H9 (cell line): ENCODE measurements at regions not wholly inside any gene's neighbourhood (a gene's known extent, or its start where the extent isn't known, plus 50 kb on each side); places are given as distances from the start of the nearest gene placed in this dataset.
"Not testable (repeated sequence)": the region's sequence is repeated elsewhere in the genome, so short reads cannot be mapped to it uniquely, and the experiment has no call there.

Experiments
- DNase-seq: peaks from one replicate; pipeline ENCODE4 v3.0.0-alpha.2; 2017
- H2AFZ ChIP-seq: one replicate; pipeline ENCODE4 v1.6.1; 2013; ENCODE audit warnings: mild to moderate bottlenecking, low read length, control low read depth, moderate library complexity
- H2AK5ac ChIP-seq: 2 replicates; pipeline ENCODE4 v1.6.1; 2013; ENCODE audit warnings: low read length, control low read depth, mixed read lengths; ENCODE audit not compliant: insufficient read length
- H2BK120ac ChIP-seq: one replicate; pipeline ENCODE4 v1.6.1; 2013; ENCODE audit warnings: low read depth, mild to moderate bottlenecking, low read length, control low read depth, inconsistent platforms; ENCODE audit not compliant: poor library complexity, severe bottlenecking
- H2BK12ac ChIP-seq: 2 replicates; pipeline ENCODE4 v1.6.1; 2013; ENCODE audit warnings: low read length, control low read depth, mixed read lengths, low read depth; ENCODE audit not compliant: insufficient read length
- H2BK15ac ChIP-seq: 2 replicates; pipeline ENCODE4 v1.6.1; 2013; ENCODE audit warnings: low read depth, low read length, control low read depth
- H2BK20ac ChIP-seq: one replicate; pipeline ENCODE4 v1.6.1; 2013; ENCODE audit warnings: low read depth, mild to moderate bottlenecking, low read length, control low read depth, inconsistent platforms; ENCODE audit not compliant: poor library complexity, severe bottlenecking
- H2BK5ac ChIP-seq: 2 replicates; pipeline ENCODE4 v1.6.1; 2013; ENCODE audit warnings: low read length, control low read depth, mixed read lengths; ENCODE audit not compliant: insufficient read length
- H3K14ac ChIP-seq: 2 replicates; pipeline ENCODE4 v1.6.1; 2013; ENCODE audit warnings: low read length, control low read depth; ENCODE audit not compliant: insufficient read depth
- H3K18ac ChIP-seq: 2 replicates; pipeline ENCODE4 v1.6.1; 2013; ENCODE audit warnings: low read depth, mild to moderate bottlenecking, mixed read lengths, low read length, control low read depth; ENCODE audit not compliant: insufficient read length
- H3K23ac ChIP-seq: 2 replicates; pipeline ENCODE4 v1.6.1; 2013; ENCODE audit warnings: low read length, control low read depth, mixed read lengths, low read depth; ENCODE audit not compliant: insufficient read length
- H3K23me2 ChIP-seq: 2 replicates; pipeline ENCODE4 v1.6.1; 2013; ENCODE audit warnings: low read depth, mild to moderate bottlenecking, mixed read lengths, low read length, control low read depth; ENCODE audit not compliant: insufficient read length, poor library complexity, severe bottlenecking
- H3K27ac ChIP-seq: 2 replicates; pipeline ENCODE4 v1.5.1; 2013; ENCODE audit warnings: low read length, control low read depth, mixed read lengths, low read depth; ENCODE audit not compliant: insufficient read length
- H3K27me3 ChIP-seq: 2 replicates; pipeline ENCODE4 v1.6.1; 2013; ENCODE audit warnings: low read length, control low read depth, inconsistent platforms; ENCODE audit not compliant: insufficient read depth
- H3K4ac ChIP-seq: 2 replicates; pipeline ENCODE4 v1.6.1; 2013; ENCODE audit warnings: low read depth, mild to moderate bottlenecking, control low read depth, inconsistent platforms, low read length, moderate library complexity
- H3K4me1 ChIP-seq: 2 replicates; pipeline ENCODE4 v1.6.1; 2013; ENCODE audit warnings: low read length, control low read depth, inconsistent platforms; ENCODE audit not compliant: insufficient read depth
- H3K4me2 ChIP-seq: 2 replicates; pipeline ENCODE4 v1.6.1; 2013; ENCODE audit warnings: low read length, control low read depth, mixed read lengths; ENCODE audit not compliant: insufficient read length, insufficient read depth
- H3K56ac ChIP-seq: 2 replicates; pipeline ENCODE4 v1.6.1; 2013; ENCODE audit warnings: low read depth, mild to moderate bottlenecking, mixed read lengths, low read length, control low read depth; ENCODE audit not compliant: insufficient read length
- H3K79me1 ChIP-seq: 2 replicates; pipeline ENCODE4 v1.6.1; 2013; ENCODE audit warnings: low read depth, mild to moderate bottlenecking, moderate library complexity, low read length, control low read depth, inconsistent platforms; ENCODE audit not compliant: insufficient read depth, poor library complexity, severe bottlenecking
- H3K79me2 ChIP-seq: 2 replicates; pipeline ENCODE4 v1.6.1; 2013; ENCODE audit warnings: low read length, control low read depth, inconsistent platforms; ENCODE audit not compliant: insufficient read depth
- H3K9ac ChIP-seq: 2 replicates; pipeline ENCODE4 v1.6.1; 2013; ENCODE audit warnings: low read length, control low read depth, mixed read lengths; ENCODE audit not compliant: insufficient read length; ENCODE audit errors: extremely low read depth
- H3K9me3 ChIP-seq: one replicate; pipeline ENCODE4 v1.6.1; 2013; ENCODE audit warnings: low read depth, low read length, inconsistent platforms; ENCODE audit not compliant: control insufficient read depth
- H3T11ph ChIP-seq: one replicate; pipeline ENCODE4 v1.6.1; 2013; ENCODE audit warnings: mild to moderate bottlenecking, low read length, control low read depth, inconsistent platforms
- H4K20me1 ChIP-seq: one replicate; pipeline ENCODE4 v1.6.1; 2013; ENCODE audit not compliant: control insufficient read depth, insufficient read length, insufficient read depth
- H4K5ac ChIP-seq: 2 replicates; pipeline ENCODE4 v1.6.1; 2013; ENCODE audit warnings: low read depth, mild to moderate bottlenecking, mixed read lengths, low read length, control low read depth; ENCODE audit not compliant: insufficient read length
- H4K8ac ChIP-seq: replicated peaks from 2 replicates; pipeline ENCODE4 v1.6.1; 2013; ENCODE audit warnings: low read length, control low read depth, mixed read lengths, low read depth; ENCODE audit not compliant: insufficient read length
- H4K91ac ChIP-seq: 2 replicates; pipeline ENCODE4 v1.6.1; 2013; ENCODE audit warnings: low read depth, mild to moderate bottlenecking, moderate library complexity, mixed read lengths, low read length, control low read depth; ENCODE audit not compliant: insufficient read length
- H3K27ac Mint-ChIP-seq, 3 experiments: 2 replicates in 2 of 3; 3 replicates in 1 of 3; pipeline ENCODE4 v1.8.0; 2020 to 2021; ENCODE audit warnings: mixed read lengths in 3 of 3, mild to moderate bottlenecking in 1 of 3, moderate library complexity in 1 of 3
- H3K27me3 Mint-ChIP-seq: 2 replicates; pipeline ENCODE4 v1.8.0; 2021; ENCODE audit warnings: low read depth, mild to moderate bottlenecking, moderate library complexity, mixed read lengths
- H3K36me3 Mint-ChIP-seq, 3 experiments: 2 replicates in 2 of 3; 3 replicates in 1 of 3; pipeline ENCODE4 v1.8.0; 2020 to 2021; ENCODE audit warnings: low read depth in 3 of 3, mixed read lengths in 3 of 3; ENCODE audit not compliant: insufficient read depth in 1 of 3
- H3K4me1 Mint-ChIP-seq, 2 experiments: 2 replicates each; pipeline ENCODE4 v1.8.0; 2020; ENCODE audit warnings: mixed read lengths in 2 of 2
- H3K4me3 Mint-ChIP-seq, 2 experiments: 2 replicates in 1 of 2; 3 replicates in 1 of 2; pipeline ENCODE4 v1.8.0; 2020 to 2021; ENCODE audit warnings: mild to moderate bottlenecking in 2 of 2, mixed read lengths in 2 of 2, moderate library complexity in 1 of 2
- H3K9me3 Mint-ChIP-seq, 2 experiments: 2 replicates in 1 of 2; 3 replicates in 1 of 2; pipeline ENCODE4 v1.8.0; 2020; ENCODE audit warnings: mild to moderate bottlenecking in 2 of 2, mixed read lengths in 2 of 2, moderate library complexity in 1 of 2
- WGBS: extraction: QIAGEN DNeasy Blood & Tissue Kit; methylation state at CpG from one replicate; pipeline ENCODE4 v1.1.7; 2013; ENCODE audit warnings: missing lambda C conversion rate, low lambda C conversion rate, mixed read lengths; ENCODE audit not compliant: insufficient read length; ENCODE audit errors: extremely low coverage; 5-methylcytosine and 5-hydroxymethylcytosine counted together

GRCh38 chr15:21068917-21069316, 202.8 kb upstream of the POTEB2 start:
- not testable (repeated sequence) for DNase-seq, H3K4me1 ChIP-seq, H3K79me2 ChIP-seq, H3K36me3 Mint-ChIP-seq, H3K27ac Mint-ChIP-seq, H4K8ac ChIP-seq, H3T11ph ChIP-seq, H2BK15ac ChIP-seq, H3K18ac ChIP-seq, H3K9ac ChIP-seq, H3K79me1 ChIP-seq, H2BK20ac ChIP-seq, H3K56ac ChIP-seq, H3K27me3 ChIP-seq, H4K20me1 ChIP-seq, H2BK12ac ChIP-seq, H2AFZ ChIP-seq, H3K27ac ChIP-seq, H3K4me3 Mint-ChIP-seq, H3K23ac ChIP-seq, H4K5ac ChIP-seq, H2BK120ac ChIP-seq, H2AK5ac ChIP-seq, H3K4ac ChIP-seq, H3K14ac ChIP-seq, H3K4me2 ChIP-seq, H3K4me1 Mint-ChIP-seq, H3K9me3 ChIP-seq, H3K27me3 Mint-ChIP-seq, H3K23me2 ChIP-seq, H4K91ac ChIP-seq, H2BK5ac ChIP-seq
- no CpG with 5 or more reads among the region's 7 CpGs for WGBS
- peaks cover 12 to 26% of the 10 kb centered on the region in 2 experiments for H3K9me3 Mint-ChIP-seq

GRCh38 chr15:21063512-21063911, 197.4 kb upstream of the POTEB2 start:
- H3K9me3 Mint-ChIP-seq = peaks cover 21 to 29% of the 10 kb centered on the region in 2 experiments
- not testable (repeated sequence) for H3K36me3 Mint-ChIP-seq

More at GRCh38 chr15:21063512-21063911, 197.4 kb upstream of the POTEB2 start:
- H4K20me1 ChIP-seq, H2AFZ ChIP-seq, H3T11ph ChIP-seq, H2BK20ac ChIP-seq, H4K8ac ChIP-seq, H3K18ac ChIP-seq, H3K27ac Mint-ChIP-seq, H2BK120ac ChIP-seq, H3K14ac ChIP-seq, H4K5ac ChIP-seq, H3K4me3 Mint-ChIP-seq, H3K27me3 ChIP-seq, H3K56ac ChIP-seq, H3K9ac ChIP-seq, H3K4ac ChIP-seq, H3K79me2 ChIP-seq, H3K27me3 Mint-ChIP-seq, H2AK5ac ChIP-seq, H3K79me1 ChIP-seq, H2BK15ac ChIP-seq, H3K23ac ChIP-seq, H3K23me2 ChIP-seq, H3K4me1 ChIP-seq, H2BK5ac ChIP-seq, H4K91ac ChIP-seq, H3K4me1 Mint-ChIP-seq, H3K4me2 ChIP-seq, H2BK12ac ChIP-seq, H3K27ac ChIP-seq, DNase-seq: not testable (repeated sequence)
- WGBS = no CpG with 5 or more reads among the region's 6 CpGs
- H3K9me3 ChIP-seq = peaks cover 13% of the 10 kb centered on the region
